ENCODE measurements at regions not wholly inside any gene's neighbourhood (a gene's known extent, or its start where the extent isn't known, plus 50 kb on each side); places are given as distances from the start of the nearest gene placed in this dataset.
A peak's percentile ranks its signal among the peaks of the same experiment; 100 is the strongest.
"Not testable (repeated sequence)": the region's sequence is repeated elsewhere in the genome, so short reads cannot be mapped to it uniquely, and the experiment has no call there.

DNA sequence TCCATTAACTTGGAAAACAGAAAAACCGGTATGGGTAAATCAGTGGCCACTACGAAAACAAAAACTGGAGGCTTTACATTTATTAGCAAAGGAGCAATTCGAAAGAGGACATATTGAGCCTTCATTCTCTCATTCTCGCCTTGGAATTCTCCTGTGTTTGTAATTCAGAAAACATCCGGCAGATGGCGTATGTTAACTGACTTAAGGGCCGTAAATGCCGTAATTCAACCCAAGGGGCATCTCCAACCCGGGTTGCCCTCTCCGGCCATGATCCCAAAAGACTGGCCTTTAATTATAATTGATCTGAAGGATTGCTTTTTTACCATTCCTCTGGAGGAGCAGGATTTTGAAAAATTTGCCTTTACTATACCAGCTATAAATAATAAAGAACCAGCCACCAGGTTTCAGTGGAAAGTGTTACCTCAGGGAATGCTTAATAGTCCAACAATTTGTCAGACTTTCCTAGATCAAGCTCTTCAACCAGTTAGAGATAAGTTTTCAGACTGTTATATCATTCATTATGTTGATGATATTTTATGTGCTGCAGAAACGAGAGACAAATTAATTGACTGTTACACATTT is 160.9 kb downstream of the GPX5 start:
- not testable (repeated sequence) for H3K36me3 ChIP-seq, H3K4me1 ChIP-seq, DNase-seq, H3K4me3 ChIP-seq, H3K9me3 ChIP-seq, ATAC-seq, H3K27ac ChIP-seq
- in situ Hi-C loops (cut with MboI; ENCODE audit: low sequenced_read_pairs in 4 of 4) (loop anchor here (5.0 to 25.0 kb wide), 3 partner anchors 331 to 908 kb away; partner anchors contain the start of gene OR2H2 (in 3 of the 4)), intact Hi-C loops (cut with DNase I; ENCODE audit: low total_unique reads) (loop anchor here (1.0 to 5.0 kb wide), 2 partner anchors 331 to 901 kb away; partner anchors contain the start of gene OR2H2)
- TF ChIP-seq, protein P1, sequence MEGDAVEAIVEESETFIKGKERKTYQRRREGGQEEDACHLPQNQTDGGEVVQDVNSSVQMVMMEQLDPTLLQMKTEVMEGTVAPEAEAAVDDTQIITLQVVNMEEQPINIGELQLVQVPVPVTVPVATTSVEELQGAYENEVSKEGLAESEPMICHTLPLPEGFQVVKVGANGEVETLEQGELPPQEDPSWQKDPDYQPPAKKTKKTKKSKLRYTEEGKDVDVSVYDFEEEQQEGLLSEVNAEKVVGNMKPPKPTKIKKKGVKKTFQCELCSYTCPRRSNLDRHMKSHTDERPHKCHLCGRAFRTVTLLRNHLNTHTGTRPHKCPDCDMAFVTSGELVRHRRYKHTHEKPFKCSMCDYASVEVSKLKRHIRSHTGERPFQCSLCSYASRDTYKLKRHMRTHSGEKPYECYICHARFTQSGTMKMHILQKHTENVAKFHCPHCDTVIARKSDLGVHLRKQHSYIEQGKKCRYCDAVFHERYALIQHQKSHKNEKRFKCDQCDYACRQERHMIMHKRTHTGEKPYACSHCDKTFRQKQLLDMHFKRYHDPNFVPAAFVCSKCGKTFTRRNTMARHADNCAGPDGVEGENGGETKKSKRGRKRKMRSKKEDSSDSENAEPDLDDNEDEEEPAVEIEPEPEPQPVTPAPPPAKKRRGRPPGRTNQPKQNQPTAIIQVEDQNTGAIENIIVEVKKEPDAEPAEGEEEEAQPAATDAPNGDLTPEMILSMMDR (IDR thresholded peaks at IDR 0.05 in 4 of 5, conservative IDR thresholded peaks at IDR 0.05 in 1 of 5): peak; percentile 62 to 73 (median 65)
- H3K27me3 ChIP-seq: peaks cover 4 to 21% (median 7%) of the 10 kb centered on the region in 3 donors

DNA sequence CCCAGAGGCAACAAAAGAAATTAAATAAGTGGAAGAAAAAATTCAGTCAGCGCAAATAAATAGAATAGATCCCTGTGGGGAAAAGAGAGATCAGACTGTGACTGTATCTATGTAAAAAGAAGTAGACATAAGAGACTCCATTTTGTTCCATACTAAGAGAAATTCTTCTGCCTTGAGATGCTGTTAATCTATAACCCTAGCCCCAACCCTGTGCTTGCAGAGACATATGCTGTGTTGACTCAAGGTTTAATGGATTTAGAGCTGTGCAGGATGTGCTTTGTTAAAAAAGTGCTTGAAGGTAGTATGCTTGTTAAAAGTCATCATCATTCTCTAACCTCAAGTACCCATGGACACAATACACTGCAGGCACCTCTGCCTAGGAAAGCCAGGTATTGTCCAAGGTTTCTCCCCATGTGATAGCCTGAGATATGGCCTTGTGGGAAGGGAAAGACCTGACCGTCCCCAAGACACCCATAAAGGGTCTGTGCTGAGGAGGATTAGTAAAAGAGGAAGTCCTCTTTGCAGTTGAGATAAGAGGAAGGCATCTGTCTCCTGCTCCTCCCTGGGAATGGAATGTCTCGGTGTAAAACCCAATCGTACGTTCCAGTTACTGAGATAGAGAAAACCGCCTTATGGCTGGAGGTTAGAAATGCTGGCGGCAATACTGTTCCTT is 161.8 kb downstream of the GPX5 start:
- H3K36me3 ChIP-seq, ATAC-seq, DNase-seq, H3K9me3 ChIP-seq, H3K4me3 ChIP-seq, H3K27ac ChIP-seq, H3K4me1 ChIP-seq: not testable (repeated sequence)
- peaks cover 4 to 22% (median 7%) of the 10 kb centered on the region in 3 donors for H3K27me3 ChIP-seq
- intact Hi-C loops (cut with DNase I; ENCODE audit: low total_unique reads) (loop anchor here (5.0 kb wide), 1 partner anchor 900 kb away; the partner anchor contains the start of gene OR2H2), in situ Hi-C loops (cut with MboI; ENCODE audit: low sequenced_read_pairs in 4 of 4) (loop anchor here (5.0 to 25.0 kb wide), 3 partner anchors 330 to 907 kb away; partner anchors contain the start of gene OR2H2 (in 3 of the 4))

DNA sequence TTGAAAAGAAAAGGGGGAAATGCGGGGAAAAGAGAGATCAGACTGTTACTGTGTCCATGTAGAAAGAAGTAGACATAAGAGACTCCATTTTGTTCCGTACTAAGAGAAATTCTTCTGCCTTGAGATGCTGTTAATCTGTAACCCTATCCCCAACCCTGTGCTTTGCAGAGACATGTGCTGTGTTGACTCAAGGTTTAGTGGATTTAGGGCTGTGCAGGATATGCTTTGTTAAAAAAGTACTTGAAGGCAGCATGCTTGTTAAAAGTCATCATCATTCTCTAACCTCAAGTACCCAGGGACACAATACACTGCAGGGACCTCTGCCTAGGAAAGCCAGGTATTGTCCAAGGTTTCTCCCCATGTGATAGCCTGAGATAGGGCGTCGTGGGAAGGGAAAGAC is 166.3 kb downstream of the GPX5 start:
- in situ Hi-C loops (cut with MboI; ENCODE audit: low sequenced_read_pairs in 4 of 4): loop anchor here in 3 of 4 donors (10.0 to 25.0 kb wide), 2 partner anchors 323 to 895 kb away; partner anchors contain the start of gene OR2H2 (in 3 of the 3)
- H3K9me3 ChIP-seq; H3K36me3 ChIP-seq; H3K4me3 ChIP-seq; intact Hi-C loops (cut with DNase I; ENCODE audit: low total_unique reads); H3K27ac ChIP-seq; DNase-seq; H3K4me1 ChIP-seq; ATAC-seq: not testable (repeated sequence)
- peaks cover 20 to 53% (median 26%) of the 10 kb centered on the region in 3 donors for H3K27me3 ChIP-seq

DNA sequence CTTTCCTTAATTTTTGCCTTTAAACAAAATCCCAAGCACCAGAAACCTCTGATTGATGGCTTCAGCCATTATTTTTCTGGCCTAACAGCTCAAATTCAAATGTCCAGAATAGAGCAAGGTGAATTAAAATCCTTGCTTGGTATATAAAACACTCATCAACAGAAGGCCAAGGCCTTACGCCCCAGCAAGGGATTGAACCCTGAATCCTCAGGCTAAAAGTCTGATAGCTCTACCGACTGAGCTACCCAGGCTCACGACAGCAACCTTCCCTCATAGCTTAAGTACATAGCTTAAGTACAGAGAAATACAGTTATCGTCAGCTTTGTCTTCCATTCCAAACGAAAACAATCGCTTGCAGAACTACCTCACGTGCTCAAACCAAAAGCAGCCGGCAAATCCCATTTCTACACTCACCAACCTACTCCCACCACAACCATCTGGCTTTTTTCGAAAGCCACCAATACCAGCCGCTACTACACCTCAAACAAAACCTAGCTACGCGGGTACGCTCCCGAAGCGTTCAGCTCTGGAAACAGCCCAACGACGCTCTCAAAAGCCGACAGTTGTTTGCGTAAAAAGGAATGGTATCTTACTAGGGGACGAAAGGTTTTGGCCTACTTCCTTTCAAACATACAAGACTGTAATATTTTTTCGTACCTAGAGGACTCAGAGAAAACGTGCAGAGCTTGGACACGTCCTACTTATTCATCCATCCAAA is 167.5 kb downstream of the GPX5 start:
- in situ Hi-C loops (cut with MboI; ENCODE audit: low sequenced_read_pairs in 4 of 4): loop anchor here in 3 of 4 donors (10.0 to 25.0 kb wide), 2 partner anchors 322 to 894 kb away; partner anchors contain the start of gene OR2H2 (in 3 of the 3)

DNA sequence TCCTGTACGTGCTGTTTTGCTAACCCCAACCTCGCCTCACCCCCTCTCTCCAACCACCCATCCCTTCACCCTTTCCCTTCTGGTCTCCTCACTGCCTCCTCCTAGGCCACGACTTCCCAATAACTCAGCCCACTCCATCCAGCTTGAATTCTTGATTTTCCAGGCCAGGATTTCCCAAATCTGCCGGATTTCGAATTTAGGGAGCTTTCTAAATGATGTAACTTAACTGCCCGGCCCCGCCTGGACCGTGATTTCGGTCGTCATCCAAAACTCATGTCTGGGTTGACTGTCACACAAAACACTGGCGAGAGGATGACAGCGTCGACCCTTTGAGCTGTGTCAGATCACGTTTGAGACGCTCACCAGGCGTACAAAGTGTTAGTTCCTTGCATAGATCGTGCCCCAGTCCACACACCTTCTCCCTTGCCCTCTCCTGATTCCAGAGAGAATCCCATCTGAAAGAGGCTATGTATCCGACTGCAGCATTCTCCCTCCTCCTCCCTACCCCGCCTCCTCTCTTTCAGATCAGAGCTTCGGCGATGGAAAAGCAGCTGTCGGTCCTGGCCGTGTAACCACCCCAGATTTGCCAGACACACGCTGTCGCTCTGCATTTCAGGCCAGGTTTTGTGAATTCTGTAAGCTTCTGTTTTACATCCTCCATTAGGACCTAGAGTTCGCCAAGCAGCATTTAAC is 168.2 kb downstream of the GPX5 start:
- H3K4me3 ChIP-seq: no peak overlapping the region
- in situ Hi-C loops (cut with MboI; ENCODE audit: low sequenced_read_pairs in 4 of 4): loop anchor here in 3 of 4 donors (10.0 to 25.0 kb wide), 2 partner anchors 321 to 893 kb away; partner anchors contain the start of gene OR2H2 (in 3 of the 3)
- no peak for DNase-seq
- no peak for TF ChIP-seq POLR2A (IDR thresholded peaks at IDR 0.05)
- TF ChIP-seq, protein P1 (IDR thresholded peaks at IDR 0.05 in 4 of 5, conservative IDR thresholded peaks at IDR 0.05 in 1 of 5): no peak
- H3K27me3 ChIP-seq: peaks cover 26 to 64% (median 33%) of the 10 kb centered on the region in 3 donors
- H3K36me3 ChIP-seq: no peaks in the 10 kb centered on the region
- no peak overlapping the region for H3K27ac ChIP-seq
- H3K4me1 ChIP-seq: no peaks in the 10 kb centered on the region
- no peaks in the 10 kb centered on the region for H3K9me3 ChIP-seq
- ATAC-seq: no peak
- intact Hi-C loops (cut with DNase I; ENCODE audit: low total_unique reads): no loop called here

More for the DNA sequence above, 167.5 kb downstream of the GPX5 start:
- intact Hi-C loops (cut with DNase I; ENCODE audit: low total_unique reads): no loop called here
- Histone ChIP-seq H3K27ac (no peak overlapping the region), H3K4me3 (no peak overlapping the region), H3K36me3 (no peaks in the 10 kb centered on the region), H3K4me1 (no peaks in the 10 kb centered on the region), H3K9me3 (no peaks in the 10 kb centered on the region), H3K27me3 (peaks cover 26 to 64% (median 28%) of the 10 kb centered on the region in 3 donors)
- TF ChIP-seq POLR2A (IDR thresholded peaks at IDR 0.05): no peak
- TF ChIP-seq, protein P1 (IDR thresholded peaks at IDR 0.05 in 4 of 5, conservative IDR thresholded peaks at IDR 0.05 in 1 of 5): no peak
- DNase-seq (no peak), ATAC-seq (no peak)
